KG1 (cell line): ENCODE measurements at regions not wholly inside any gene's neighbourhood (a gene's known extent, or its start where the extent isn't known, plus 50 kb on each side); places are given as distances from the start of the nearest gene placed in this dataset.
"Not testable (repeated sequence)": the region's sequence is repeated elsewhere in the genome, so short reads cannot be mapped to it uniquely, and the experiment has no call there.

Experiments
- DNase-seq: peaks from one replicate; lab custom pipeline; 2025; lab: John Stamatoyannopoulos, UW

DNA sequence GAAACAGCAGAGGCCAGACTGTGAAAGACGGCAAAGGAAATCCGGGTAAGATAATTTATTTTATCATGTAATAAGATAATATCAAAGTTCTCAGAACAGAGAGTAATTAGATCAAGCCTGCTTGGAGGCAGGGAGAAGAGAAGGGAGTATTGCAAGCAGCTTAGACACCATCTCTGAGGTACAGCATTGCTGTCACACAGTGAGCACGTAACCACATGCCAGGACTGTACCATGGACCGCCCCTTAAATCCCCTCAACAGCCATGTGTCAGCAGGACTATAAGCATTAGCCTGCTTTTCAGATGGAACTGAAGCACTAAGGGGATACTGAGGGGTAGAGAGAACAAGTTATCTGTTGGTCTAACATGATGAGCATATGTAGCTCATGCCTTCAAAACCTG lies 141.5 kb downstream of the C6orf118 start:
- DNase-seq, result no peak

DNA sequence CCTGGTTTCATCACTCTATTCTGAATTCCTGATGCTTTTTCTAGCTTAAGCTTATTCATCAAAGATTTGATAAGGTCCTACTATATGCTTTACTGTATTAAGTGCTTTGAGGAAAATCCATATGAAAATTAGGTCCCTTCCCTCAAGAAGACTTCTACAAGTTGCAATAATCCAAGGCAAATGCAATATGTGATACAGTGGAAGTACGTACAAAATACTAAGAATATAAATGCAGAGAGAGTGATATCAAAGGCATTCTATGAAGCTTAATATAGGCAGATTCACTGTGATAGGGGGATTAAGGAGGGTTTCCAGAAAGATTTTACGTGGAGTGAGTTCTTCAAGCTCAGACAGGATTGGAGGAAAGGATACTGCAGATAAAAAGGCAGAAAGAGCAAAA lies 142.1 kb downstream of the C6orf118 start:
- DNase-seq, result no peak

DNA sequence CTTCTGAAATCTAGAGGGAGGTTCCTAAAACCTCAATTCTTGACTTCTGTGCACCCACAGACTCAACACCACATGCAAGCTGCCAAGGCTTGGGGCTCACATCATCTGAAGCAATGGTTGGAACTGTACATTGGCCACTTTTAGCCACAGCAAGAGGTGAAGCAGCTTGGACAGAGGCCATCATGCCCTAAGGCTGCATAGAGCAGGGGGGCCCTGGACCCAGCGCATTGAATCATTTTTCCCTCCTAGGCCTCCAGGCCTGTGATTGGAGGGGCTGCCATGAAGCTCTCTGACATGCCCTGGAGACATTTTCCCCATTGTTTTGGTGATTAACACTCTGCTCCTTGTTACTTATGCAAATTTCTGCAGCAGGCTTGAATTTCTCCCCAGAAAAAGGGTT lies 145.9 kb downstream of the C6orf118 start:
- no peak for DNase-seq

DNA sequence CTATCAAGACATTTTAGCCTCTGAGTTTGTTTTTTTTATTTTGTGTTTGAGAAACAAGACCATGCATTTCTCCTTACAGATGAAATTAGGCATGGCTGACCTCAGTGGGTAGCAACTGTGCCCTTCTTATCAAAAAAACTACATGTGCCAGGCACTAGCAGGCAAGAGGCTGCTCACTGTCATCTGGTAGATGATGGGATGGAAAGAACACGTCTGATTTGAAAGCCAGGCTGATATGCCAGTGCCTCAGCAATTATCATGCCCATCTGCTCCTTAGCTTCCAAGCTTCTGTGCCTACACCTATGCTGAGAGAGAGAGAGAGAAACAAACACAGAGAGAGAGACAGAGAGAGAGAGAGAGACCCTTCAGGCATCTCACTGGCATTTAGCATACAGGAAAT lies 149.9 kb downstream of the C6orf118 start:
- DNase-seq, result no peak

DNA sequence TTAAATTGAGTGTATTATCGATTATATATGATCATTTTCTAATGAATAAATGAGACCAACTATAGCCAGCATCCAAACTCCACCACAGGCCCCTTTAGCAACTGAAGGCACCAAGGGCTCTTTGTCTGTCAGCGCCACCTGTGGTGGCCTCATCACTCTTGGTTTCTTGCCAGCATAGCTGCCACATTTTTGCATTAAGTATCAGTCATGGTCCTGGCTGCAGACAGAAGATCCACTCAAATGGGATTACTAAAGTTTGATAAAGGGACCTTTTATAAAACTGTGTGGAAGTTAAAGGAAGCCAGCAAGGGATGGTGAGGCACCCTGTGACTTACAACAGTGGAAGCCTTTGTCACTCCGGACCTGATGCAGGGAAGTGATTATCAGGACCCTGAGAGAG lies 162.9 kb downstream of the C6orf118 start:
- DNase-seq, result no peak

DNA sequence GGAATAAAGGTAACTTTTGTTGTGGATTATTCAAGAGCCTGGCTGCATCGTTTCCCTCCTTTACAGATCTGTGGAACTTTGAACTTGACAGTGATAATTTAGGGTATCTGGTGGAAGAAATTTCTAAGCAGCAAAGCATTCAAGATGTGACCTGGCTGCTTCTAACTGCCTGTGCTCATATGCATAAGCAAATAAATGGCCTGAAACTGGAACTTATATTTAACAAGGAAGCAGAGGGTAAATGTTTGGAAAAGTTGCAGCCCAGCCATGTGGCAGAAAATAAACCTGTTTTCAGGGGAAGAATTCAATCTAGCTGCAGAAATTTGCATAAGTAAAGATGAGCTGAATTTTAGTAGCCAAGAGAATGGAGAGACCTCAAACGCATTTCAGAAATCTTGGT lies 173.5 kb downstream of the C6orf118 start:
- DNase-seq, result no peak

DNA sequence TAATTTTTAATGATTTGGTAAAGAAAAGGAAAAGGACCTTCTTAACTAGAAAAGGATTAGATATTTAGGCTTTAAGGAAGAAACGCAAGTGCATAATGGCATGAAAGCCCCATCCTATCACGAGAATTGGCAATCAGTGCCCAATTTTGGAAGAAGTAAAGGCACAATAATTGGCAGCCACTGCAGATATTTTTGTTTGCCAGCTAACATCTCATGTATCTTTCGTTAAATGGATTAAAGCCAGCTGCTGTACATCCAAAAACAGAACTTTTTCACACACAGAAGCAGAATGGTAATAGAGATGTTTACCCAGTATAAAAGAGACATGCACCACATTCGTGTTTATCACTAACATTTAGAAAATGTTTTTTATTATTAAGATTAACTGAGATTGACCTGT lies 180.3 kb downstream of the C6orf118 start:
- DNase-seq, result no peak

DNA sequence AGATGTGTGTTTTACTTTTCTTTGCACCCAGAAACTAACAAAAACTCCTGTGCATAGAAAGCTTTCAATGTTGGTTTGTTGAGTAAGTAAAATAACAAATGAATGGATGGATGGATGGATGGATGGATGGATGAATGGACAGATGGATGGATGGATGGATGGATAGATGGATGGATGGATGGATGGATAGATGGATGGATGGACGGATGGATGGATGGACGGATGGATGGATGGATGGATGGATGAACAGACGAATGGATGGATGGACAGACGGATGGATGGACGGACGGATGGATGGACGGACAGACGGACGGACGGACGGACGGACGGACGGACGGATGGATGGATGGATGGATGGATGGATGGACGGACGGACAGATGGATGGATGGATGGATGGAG lies 181.7 kb downstream of the C6orf118 start:
- DNase-seq, result not testable (repeated sequence)

DNA sequence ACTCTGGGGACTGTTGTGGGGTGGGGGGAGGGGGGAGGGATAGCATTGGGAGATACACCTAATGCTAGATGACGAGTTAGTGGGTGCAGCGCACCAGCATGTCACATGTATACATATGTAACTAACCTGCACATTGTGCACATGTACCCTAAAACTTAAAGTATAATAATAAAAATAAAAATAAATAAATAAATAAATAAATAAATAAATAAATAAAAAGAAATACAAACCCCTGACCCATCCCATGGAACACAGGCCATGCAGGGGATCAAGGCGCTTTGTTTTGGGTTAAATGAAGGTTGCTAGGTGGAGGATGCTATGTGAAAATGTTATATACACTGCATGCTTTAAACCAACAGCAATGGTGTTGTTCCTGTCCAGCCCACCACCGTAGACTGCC lies 184.7 kb downstream of the C6orf118 start:
- DNase-seq, result not testable (repeated sequence)

DNA sequence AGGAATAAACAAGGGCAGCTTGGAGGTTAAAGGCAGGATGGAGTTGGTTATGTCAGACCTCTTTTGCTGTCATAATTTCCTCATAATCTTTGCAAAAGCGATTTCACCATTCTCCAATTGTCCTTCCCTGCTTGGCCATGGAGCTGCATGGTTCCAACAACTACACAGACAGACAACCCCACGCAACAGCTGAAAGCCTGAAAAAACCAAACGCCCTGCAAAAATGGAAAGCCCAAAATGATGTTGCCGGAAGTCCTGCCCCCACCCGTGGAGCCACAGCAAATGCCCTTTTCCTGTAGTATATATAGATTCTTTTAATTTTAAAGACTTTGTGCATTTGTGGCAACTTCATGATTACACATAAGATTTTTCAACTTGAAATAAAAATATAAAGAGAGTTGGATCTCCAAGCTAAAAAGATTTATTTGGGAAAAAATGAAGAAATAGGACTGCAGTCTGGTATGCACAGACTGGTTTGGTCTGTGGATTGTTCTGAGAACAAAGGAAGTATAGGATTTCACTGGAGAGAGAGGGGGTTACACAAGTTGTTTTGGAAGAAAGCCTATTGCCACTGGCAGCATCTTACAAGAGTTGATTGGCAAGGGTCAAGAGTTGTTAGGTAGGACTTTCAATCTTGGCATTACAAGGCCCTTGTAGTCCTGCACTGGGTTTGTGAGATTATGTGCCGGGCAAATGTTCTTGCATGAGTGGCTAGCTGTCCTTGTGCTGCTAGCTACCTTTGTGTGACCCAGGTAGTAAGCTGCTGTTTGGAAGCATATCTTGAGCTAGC lies 190.0 kb downstream of the C6orf118 start:
- no peak for DNase-seq

DNA sequence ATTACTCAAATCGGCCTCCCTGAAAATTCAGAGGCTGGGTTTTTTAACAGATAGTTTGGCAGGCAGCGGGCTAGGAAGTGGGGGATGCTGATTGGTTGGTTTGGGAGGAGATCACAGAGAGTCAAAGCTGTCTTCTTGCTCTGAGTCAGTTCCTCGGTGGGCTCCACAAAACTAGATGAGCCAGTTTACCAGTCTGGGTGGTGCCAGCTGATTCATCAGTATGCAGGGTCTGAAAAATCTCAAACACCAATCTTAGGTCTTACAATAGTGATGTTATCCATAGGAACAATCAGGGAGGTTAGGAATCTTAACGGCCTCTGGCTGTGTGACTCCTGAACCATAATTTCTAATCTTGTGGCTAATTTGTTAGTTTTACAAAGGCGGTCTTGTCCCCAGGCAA lies 190.7 kb downstream of the C6orf118 start:
- DNase-seq, result no peak

DNA sequence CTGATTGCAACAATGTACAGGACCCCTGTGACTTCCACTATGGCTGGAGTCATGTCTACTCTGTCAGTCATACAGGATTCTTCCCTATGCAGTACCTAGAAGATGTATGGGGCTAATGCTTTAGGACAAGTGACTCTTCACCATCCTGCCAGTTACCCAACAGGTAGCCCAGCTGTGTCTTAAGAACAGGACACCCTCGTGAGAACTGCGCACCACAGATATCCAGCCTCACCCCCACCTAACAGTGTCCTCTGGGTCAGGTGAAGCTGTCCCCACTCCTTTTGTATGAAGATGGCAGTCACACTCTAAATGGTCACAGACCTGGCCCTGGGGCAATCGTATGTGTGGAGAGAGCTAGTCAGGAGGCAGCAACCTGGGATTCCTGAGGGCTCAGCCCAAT lies 191.6 kb downstream of the C6orf118 start:
- DNase-seq, result no peak

DNA sequence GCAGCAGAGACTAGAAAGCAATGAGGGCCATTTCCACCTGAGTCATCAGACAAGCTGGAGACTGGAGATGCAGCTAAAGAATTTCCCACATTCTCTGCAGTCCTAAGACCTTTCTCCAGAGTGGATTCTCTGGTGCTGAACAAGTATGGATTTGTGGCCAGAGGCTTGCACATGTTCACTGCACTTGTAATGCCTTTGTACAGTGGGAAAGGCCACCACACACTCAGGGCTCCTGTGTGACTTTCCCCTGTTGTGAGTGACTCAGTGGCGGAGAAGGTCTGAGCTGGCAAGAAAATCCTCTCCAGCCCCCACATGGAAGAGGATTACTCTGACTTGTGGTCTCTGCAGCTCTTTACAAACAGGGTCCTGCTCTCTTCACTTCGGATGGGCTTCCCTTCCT lies 192.3 kb downstream of the C6orf118 start:
- DNase-seq, result no peak

DNA sequence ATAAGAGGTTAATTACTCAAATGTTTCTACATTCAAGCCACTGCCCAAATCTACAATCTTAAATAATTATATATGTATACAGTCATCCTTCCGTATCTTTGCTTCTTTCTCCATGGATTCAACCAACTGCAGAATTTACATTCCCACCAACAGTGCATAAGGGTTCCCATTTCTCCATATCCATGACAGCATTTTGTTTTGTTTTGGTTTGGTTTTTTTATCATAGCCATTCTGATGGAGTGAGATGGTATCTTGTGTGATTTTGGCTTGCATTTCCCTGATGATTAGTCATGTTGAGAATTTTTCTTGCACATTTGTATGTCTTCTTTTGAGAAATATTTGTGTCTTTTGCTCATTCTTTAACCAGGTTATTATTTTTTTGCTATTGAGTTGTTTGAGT lies 198.5 kb downstream of the C6orf118 start:
- DNase-seq, result no peak

DNA sequence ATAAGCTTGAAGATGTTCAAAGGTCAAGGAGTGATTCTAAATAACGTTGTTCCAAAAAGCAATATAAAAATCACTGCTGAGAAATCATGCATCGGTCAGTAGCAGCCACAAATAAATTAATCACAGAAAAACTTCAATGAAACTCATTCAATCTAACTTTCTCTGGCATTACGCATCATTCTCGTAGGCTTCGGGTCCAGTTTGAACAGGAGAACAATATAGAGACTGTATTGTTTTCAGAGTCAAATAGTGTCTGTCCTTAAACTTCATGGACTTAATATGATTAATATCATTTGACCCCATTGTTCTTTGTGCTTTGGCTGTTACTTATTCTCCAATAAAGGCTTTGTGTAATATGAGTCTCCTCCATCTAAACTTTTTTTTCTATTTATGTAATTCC lies 200.4 kb downstream of the C6orf118 start:
- DNase-seq, result no peak

DNA sequence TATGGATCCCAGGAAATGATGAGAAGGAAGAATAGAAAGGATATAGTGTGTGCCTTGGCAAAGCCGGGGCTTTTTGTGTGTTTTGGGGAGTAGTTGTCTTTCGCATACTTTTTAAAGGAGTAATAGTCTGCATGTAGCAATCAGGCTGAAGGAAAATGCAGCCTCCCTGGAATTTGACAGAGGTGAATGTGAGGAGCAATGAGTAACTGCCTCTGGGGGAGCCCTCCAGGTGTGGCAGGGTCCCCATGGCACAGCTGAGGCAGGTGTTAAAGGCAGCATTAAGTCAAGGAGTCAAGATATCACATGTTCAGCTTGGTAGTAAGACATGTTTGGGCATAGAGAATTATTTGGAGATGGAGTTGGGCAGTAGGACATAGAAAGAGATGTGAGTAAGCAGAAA lies 203.1 kb downstream of the C6orf118 start:
- DNase-seq, result no peak

DNA sequence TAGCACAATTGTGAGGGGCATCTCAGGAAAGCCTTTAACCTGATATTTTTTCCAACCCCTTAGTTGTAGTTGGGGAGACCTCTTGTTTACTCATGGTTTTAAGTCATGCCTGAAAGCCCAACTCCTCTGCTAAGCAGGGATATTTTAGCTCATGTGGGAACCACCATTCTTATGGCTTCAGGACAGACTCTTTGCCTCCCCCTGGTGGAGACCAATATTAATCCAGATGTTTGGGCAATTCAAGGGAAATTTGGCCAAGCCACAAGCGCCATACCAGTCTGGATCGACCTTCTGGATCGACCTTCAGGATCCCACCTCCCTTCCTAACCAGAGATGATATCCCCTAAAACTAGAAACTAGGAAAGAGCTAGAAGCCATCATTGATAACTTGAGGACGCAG lies 211.2 kb downstream of the C6orf118 start:
- DNase-seq, result no peak

DNA sequence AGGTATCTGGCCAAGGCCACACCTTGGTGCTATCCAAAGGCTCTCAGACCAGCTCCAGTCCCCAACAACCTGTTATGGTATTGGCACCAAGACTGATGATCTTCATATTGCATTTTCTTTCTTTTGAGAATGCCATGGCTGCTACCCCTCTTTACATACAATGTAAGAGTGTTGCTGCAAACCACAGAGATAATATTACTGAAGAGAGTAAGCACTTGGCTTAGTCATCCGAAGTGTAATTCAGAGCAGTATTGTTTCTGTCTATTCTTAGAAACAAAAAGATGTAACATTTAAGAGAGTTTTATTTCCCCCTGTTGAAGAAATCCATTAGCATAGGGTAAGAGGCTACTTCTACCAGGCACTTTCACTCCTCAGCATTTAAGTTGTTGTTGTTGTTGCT lies 212.5 kb downstream of the C6orf118 start:
- DNase-seq, result no peak

DNA sequence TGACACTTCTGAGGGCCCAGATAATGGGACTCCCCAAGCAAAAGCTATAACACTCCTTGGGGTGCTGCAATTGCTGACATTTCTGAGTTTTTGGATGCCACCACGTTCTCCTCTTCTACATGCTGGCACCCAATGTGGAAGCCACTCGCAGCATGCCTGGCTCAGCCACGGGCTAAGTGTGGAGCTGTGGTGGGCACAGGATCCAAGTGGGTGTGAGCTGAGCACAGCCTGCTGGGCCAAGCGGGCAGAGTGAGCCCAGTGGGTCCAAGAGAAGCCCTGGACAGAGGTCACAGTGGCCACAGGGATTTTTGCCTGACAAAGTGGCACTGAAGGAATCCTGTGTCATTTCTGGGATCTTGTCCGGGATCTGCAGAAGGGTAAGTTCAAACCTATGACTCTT lies 213.2 kb downstream of the C6orf118 start:
- no peak for DNase-seq

DNA sequence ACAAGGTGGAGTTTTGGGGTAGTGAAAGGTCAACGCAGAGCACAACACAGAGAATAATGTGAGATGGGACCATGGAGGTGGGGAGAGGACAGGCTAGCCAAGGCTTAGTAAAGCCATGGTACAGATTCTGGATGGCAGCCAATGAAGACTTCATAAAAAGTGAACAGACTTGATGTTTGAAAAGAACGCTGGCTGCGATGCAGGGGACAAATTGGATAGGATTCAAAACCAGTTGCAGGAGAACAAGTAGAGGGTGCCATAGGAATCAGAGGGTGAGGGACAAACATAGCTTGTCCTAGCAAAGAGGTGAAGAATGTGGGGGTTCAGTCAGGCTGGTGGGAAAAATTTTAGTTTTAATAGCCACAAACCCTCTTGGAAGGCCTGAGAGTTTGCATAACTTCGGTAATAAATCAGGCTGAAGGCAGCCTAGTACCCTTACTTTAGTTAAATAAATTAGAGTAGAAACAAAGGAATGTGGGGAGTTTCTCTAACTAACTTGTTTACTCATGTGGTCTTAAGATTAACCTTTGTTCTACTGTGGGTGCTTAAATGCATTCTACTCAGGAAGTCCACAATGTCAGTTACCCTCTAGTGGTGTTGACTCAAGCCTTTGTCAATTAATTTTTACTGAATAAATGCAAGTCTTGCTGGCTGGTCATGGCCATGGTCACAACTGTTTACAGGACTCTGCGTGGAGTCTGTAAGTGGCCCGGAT lies 216.4 kb downstream of the C6orf118 start:
- no peak for DNase-seq

DNA sequence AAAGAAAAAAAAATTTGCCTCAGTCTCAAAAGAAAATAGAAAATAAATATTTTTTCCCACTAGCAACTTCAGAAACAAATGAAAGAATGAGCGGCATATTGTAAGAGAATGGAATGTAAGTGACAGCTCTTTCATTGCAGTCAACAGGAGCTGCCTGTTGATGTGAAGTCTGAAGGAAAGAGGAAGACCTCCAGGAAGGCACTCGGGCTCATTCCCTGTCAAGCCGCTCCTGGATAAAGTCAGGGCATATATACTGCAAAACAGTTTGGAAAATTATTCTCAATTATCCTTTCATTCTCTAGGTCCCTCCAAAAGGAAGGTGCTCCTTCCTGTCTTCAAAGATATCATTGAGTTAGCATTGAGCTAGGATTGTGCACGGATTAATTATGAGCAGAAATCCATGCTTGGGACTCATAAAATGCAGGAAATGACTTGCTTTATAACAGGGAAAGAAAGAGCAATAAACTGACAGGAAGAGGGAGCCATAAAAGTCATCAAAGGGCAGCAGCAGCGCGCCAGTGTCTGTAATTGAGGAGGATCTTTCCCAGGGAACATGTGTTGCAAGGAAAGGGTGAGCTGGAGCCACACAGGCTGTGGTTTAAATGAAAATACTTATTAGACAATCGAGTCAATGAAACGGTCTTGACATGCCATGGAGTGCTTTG lies 218.2 kb downstream of the C6orf118 start:
- DNase-seq, result no peak

DNA sequence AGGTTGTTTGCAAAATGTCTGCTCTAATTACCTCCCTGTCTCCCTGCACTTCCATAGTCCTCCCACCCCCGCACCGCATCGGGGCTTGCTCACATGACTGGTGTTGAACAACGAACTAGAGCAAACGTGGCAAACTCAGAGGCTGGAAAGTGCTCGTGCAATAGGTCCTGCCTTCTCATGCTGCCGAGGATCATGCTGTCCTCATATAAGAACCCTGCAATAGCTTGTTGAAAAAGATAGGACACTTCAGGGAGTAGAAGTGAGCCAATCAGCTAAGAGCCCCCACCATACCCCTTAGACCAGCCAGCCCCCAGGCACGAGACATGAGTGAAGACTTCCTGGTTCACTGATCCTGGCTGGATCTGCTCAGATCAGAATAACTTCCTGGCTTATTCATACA lies 219.2 kb downstream of the C6orf118 start:
- DNase-seq, result no peak

DNA sequence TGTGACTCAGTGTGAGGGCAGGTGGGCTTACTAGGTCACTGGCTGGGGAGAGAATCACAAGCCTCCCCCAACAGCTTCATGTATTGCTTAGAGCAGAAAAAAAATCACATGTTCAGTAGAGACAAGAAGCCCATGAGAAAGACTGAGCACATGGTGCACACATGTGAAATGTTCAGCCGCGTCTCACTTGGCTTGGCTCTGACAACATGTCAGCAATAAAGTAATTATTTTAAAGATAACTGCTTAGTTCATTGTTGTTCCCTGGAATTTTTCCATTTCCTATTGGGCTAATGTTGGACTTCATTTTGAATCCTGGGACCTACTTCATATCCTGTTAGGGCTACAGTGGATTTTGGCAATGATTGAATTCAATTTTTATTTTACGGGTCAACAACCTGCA lies 222.6 kb downstream of the C6orf118 start:
- DNase-seq, result no peak
